Right kidney (tissue), 1 donor: ENCODE measurements at regions not wholly inside any gene's neighbourhood (a gene's known extent, or its start where the extent isn't known, plus 50 kb on each side); places are given as distances from the start of the nearest gene placed in this dataset.

Experiments
- DNase-seq: peaks from one replicate; pipeline ENCODE4 v3.0.0-alpha.2; 2016

DNA sequence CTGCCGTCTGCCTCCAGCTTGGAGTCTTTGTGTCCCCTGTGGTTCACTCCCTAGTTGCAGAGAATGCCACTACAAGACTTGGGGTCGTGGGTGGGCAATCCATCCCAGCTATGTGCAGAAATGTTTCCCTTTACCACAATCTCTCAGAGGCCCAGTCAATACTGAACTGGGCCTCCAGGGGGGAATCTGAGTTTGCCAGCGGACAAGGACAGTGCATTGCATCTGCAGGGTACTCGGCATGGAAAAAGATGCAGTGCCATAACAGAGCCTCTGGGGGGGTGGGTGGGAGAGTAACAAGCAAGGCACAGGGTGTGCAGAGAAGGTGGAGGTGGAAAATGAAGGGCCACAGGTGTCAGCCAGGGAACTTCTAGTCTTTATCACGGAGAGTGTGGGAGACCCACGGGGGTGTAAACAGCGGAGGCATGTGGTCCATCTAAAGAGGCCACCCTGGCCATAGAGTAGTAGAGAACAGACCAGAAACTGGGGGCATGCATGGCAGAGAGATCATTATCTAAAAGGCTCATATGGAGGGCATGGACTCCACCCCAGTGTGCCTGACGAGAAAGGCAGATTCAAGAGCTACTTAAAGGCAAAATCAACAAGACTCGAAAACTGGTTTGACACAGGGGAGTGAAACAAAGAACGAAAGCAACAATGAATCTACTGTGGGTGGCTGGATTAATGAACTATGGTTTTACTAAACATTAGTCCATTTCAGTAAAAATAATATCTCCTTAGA, 182.4 kb downstream of the ANXA2 start:
- no peak for DNase-seq

DNA sequence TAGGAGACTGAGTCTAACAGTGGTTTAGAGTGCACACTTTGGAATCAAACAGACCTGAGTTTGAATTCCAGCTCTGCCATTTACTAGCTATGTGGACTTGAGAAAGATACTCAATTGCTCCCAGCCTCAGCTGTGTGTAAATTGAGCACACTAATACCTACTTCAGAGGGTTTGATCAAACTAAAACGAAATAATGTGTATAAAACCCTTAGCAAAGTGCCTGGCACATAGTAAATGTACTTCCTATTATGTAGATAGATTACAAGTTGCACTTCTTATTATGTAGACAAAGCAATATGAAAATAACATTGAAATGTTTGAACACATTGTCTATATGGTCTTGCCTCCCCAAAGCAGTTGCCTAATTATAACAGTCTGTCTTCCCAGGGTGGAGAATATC, 180.6 kb downstream of the ANXA2 start:
- no peak for DNase-seq

DNA sequence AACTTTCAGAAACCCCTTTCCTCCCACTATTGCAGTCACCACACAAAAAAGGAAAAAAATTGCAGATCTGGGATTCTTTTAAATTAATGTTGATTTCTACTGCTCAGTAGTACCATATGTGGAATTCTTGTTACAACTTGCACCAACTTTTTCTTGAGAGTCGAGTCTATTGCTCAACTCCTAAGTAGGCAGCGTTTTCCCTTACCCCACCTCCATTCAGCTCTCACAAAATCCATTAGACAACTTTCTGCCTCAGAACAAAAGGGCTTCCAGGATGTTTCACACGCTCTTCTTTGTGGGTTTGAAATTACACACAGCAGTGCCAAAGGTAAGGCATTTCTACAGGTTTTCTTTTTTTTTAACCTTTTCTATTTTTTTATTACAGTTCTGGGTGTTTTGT, 179.5 kb downstream of the ANXA2 start:
- no peak for DNase-seq

DNA sequence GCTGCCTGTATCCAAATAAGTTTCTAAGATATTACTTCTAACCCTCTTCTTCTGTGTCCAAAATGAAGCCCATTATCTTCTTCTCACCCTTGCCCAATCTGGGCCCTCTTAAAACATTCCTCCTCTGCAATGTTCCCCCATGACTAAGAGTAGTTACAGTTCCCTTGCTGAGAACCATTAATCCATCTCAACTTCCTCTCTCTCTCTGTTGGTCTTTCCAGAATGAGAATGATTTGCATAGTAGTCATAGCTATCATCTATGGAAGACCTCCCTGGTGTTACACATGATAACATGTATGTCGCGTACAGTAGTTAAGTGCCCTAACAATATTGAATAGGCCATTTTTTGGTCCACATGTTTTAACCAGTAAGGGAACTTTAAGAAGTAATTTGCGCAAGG, 177.9 kb downstream of the ANXA2 start:
- no peak for DNase-seq

DNA sequence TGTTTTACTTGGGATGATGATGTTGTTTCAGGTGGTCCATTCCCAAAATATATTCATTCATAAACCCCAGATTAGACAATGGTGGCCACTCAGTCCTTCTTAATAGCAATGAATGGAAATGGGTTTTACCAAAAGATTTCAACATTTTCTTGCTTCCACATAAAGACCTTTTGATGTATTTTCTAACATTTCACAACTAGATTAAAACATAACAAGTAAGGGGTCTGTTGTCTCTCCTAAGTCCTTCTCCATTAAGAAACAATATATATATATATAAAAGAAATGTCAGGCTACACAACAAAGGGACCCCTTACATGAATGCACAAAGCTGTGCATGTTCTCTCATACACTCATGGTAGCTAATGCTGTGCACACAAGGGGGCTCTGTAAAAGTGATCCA, 176.4 kb downstream of the ANXA2 start:
- DNase-seq, result no peak

DNA sequence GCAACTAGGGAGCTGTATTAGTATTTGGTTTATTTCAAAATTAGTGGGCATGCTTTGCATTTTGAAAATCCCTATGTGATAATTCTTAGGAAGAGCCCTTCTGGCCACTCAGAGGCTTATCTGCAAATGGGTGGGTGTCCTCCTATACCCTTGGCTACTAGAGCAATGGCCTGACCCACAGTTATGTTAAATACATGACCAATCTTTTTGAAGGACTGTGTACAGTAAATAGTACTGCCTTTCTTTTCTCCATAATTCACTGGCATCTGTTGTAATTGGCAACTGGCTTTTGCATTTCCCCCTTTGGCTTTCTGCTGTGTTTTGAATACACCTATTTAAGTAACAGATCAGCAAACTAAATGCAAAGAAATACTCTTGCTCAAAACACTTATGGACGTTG, 175.4 kb downstream of the ANXA2 start:
- DNase-seq, result no peak

DNA sequence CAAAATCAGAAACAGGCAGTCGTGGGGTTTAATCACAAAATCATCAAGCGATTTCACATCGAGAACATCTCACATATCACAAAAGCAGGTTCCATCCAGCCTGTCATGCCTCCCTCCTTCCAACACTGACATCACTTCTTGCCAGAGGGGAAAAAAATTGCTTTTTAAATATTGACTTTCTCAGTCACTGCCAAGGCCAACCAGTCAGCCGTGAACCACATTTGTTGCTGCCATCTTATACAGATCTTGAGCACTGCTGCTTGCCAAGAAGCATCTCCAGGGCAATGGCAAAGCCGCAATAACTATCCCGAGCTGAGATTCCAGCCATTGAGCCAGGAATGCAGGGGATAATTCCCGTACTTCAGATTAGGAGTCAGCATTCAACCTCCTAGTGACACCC, 174.6 kb downstream of the ANXA2 start:
- DNase-seq, result no peak

DNA sequence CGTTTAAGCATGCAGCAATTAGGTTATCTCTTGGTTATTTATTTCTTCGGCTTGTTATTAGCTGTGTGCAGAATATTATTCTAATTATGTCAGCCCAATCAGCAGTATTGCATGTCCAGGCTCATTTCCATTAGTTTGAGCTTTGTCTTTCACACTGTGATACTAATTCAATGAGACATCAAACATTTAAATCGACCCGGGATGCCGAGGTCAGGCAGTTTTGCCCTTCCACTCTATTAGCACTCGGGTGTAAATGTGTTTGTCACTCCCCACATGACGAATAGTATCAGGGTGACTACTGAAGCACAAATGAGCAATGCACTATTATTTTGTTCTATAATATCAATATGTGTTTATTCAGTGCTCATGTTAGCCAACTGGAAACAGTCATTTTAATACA, 170.9 kb downstream of the ANXA2 start:
- no peak for DNase-seq

DNA sequence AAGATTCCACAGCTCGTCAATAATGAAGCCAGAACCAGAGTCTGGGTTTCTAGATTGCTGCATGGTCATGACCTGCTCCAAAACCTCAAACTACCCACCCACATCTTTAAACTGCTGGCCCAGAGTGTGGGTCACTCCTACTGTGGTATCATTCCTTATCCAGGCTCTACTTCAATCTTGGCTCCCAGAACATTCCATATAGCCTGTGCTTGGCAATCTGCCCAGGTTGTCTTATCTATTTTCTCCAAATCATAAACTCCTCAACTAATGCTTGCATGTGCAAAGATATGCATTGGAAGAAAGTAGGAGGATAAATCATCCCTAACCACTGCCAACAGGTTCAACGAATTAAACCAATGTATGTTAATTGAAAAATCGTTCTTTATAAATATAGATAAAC, 169.7 kb downstream of the ANXA2 start:
- DNase-seq, result no peak

DNA sequence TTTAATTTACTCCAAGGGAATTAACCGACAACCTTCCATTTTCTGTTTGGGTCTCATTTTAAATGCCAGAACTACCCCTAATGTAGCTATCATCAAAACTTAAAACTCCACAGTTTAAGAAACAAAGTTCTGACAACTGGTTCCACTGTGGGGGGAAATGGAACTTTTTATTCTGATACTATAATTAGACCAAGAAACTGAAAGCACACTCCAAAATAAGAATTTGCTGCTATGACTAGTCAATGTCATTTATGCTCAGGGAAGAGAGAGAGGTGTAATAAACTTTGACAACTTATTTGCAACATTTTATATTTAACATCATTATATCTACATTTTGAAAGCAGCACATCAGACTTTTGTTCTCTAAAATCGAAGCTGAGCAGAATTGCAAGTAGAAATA, 169.2 kb downstream of the ANXA2 start:
- no peak for DNase-seq

DNA sequence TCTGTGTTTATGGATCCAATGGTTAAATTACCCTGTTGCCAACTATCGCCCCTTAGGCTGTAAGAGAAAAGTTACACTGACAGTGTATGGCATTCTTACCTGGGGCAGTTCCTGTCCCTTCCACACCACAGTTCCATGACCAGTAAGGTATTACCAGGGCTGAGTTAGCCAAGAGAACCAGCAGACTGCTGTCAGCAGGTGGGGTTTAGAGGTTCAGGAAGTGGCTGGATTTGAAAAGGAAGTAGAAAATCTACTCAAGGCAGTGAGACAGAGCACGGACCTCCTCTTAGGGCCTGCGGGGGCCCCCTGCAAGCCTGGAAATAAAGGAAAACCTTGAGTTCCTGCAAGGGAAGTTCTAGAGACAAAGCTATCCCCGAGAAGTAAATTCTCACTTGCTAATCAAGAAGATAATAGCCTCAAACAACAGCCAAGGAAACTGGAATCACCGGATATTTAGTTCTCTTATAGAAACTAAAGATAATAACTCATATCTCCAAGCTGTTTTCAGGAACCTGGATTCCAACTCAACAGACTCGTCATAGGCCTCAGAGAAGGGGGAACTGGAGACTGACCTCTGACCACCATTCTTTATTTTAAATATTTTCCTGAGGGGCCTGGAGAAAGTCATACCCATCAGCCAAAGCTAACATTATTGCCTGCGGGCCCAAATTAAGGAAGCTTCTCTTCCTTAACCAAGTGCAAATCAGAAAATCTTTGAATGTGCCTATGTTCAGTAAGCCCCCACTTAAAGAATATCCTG, 161.7 kb downstream of the ANXA2 start:
- DNase-seq, result no peak

DNA sequence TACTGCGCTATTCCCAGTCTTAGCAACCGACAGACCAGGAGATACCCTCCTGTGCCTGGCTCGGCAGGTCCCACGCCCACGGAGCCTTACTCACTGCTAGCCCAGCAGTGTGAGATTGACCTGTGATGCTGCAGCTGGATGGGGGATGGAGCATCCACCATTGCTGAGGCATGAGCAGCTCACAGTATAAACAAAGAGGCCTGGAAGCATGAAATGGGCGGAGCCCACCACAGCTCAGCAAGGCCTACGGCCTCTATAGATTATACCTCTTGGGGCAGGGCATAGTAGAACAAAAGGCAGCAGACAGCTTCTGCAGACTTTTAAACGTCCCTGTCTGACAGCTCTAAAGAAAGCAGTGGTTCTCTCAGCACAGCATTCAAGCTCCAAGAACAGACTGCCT, 160.3 kb downstream of the ANXA2 start:
- DNase-seq, result no peak

DNA sequence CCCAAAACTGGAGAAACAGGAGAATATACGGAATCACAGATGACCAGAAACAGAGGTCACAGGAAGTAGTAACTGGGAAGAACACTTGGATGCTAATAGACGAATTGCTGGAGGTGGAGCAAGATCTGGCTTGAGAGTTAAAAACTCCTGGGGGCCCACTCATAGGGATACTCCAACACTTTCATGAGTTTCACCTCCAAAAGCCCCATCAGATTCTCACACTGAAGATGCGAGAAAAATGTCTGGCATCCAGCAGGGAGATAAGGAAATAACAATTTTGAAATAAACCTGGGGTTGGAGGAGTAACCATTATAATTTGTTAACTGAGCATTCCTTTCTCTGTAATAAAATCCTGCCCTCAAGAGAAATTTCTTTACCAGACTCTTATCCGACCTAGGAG, 154.0 kb downstream of the ANXA2 start:
- no peak for DNase-seq

DNA sequence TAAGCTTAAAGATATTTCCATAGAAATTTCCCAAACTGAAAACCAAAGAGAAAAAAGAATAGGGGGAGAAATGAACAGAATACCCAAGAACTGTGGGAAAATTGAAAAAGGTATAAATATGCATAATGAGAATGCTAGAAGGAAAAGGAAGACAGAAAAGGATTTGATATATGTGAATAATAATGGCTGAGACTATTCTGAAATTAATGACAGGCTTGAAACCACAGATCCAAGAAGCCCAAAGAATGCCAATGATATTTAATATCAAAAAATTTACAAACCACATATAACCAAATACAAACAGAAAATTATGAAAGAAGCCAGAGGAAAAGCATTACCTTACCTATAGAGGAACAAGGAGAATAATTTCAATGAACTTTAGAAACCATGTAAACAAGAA, 153.0 kb downstream of the ANXA2 start:
- no peak for DNase-seq

DNA sequence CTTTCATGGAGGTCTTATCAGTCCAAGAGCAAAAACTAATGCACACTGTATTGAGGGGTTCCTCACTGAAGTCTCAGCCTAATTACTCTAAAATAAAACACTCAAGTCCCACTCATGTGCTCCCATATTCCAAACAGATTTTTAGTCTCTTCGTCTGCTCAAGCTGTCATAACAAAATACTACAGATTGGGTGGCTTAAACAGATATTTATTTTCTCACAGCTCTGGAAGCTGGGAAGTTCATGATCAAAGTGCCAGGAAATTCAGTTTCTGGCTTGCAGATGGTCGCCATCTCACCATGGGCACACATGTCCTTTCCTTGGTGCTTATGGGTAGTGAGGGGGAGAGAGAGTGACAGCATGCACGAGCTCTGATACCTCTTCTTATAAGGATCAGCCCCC, 147.5 kb downstream of the ANXA2 start:
- DNase-seq, result no peak

DNA sequence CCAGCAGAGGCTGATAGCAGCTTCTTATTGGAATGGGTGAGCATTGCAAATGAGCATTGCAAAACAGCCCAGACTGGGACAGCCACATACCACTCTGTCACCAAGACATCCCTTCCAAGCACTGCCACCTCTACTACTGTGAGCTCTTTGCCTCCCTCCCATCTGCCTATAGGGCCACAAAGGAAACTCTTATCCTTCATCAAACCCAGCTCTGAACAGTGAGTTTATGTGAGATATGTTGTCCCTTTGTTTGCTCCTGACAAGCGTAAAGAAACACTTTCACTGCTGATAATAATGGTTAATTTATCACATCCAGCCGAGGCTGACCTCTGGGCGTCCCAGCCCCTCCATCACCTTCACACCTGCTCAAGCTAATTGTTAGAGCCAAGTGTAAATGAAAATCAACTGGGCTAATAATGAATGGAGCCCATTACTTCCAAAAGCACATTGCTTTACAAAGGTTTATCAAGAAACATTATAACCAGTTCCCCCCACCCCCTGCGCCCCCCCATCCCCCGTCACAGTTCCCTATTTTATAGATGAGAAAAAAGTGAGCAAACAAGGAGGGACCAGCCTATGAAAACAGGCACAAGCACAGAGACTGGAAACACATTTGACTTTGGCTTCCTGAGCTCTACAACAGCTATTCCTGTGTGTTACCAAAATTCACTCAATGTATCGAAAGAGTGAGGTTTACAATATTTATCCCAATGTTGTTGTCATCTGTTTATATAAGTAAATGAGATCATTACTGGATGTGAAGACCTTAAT, 146.3 kb downstream of the ANXA2 start:
- no peak for DNase-seq

DNA sequence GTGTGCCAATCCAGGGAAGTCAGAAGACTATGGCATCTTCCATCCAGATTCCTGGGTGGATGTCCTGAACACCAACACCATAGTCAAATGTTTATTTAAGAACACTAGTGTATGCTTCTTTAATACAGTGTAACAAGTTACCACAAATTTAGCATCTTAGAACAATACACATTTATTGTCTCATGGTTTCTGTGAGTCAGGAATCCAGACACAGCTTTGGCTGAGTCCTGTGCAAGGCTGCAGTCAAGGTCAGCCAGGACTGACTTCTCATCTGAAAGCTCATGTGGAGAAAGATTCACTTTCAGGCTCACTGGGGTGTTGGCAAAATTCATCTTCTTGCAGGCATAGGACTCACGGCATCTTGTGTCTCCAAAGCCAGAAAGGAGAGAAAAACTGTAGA, 143.4 kb downstream of the ANXA2 start:
- DNase-seq, result no peak

DNA sequence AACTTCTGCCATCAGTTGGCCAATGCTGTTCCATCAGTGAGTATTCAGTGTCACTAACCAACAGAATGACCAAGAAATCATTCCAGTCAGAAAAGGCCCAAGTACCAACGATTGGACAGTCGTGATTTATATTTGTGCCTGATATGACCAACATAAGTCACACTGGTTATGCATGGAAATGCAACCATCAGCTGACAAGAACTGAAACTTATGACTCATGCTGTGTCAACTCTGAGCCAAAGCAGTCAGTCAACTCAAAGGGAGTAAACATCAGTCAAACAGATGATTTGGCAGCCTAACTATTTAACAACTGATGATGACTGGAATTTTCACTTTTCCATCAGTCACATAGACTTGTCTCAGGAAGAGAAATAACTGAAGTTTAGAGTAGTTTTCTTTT, 142.4 kb downstream of the ANXA2 start:
- no peak for DNase-seq

DNA sequence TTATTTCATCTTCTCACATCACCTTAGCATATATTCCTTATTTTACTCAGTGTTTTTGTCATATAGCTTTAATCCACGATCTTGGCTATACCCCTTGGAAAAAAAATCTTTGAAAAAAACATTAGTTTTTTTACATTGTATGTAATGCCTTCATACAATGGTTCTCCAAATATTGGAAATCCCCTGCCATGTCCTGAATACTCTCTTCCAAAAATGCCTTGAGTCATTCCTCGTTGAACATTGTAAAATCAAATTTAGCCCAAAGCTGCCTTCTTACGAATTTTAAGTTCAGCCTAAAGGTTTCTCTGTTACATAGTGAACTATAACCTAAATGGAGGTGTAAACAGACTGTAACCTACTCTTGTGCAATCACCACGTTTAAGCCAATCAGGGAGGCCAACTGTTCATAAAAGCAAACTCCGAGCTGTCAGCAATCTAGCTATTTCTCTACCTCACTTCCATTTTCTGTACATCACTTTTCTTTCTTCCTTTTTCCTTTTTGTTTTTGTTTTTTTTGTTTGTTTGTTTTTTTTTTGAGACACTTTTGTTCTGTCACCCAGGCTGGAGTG, 140.1 kb downstream of the ANXA2 start:
- DNase-seq, result no peak

DNA sequence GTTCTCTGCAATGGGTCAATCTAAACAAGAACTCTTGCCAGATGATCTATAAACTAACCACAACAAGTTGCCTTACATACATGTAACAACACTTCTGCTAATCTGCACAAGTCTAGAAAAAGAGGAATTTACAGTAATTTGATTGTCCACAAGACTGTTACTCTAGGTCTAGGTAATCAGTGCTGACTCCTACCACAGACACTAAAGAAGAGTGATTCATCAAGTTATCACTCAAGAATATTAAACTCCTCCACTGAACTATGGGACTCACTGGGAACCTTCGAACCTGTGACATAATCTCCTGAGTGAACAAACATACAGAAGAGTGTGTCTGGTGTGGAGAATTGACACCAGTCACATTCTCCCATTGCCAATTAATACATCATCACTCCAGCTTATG, 138.3 kb downstream of the ANXA2 start:
- no peak for DNase-seq

DNA sequence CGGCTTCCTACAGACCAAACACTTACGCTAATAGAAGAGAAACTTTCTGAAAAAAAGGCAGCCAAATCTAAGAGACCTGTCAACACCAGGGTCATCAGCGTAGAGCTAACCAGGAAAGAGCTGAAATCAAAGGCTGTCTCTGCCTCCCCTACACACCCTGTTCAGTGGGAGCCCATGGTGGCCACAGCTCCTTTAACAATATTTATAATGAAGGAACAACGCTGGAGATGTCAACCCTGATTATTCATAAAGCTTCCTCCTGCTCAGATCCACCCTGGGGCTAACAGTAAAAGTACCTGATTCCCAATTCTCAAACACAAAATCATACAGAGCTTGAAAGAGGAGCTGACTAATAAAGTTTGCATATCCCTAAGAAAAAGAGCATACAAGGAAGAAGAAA, 133.7 kb downstream of the ANXA2 start:
- DNase-seq, result peak; percentile 17

DNA sequence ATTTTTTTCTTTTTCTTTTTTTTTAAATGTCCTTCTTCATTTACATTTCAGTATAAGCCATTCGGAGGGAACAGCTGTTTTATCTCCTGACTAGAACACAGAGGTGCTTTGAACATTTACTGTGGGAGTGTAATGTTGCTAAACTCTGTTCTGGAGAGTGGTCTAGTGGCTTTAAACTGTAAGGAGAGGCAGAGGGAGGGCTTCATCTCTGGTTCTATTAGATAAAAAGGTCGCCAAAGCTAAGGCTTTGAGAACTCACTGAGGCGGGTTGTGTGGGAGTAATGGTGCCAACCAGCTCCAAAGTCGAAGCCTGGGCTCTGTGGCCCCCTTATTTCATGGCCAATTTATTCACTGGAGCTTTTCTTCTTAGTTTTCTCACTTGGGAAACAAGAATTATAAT, 133.2 kb downstream of the ANXA2 start:
- DNase-seq, result peak; percentile 18

DNA sequence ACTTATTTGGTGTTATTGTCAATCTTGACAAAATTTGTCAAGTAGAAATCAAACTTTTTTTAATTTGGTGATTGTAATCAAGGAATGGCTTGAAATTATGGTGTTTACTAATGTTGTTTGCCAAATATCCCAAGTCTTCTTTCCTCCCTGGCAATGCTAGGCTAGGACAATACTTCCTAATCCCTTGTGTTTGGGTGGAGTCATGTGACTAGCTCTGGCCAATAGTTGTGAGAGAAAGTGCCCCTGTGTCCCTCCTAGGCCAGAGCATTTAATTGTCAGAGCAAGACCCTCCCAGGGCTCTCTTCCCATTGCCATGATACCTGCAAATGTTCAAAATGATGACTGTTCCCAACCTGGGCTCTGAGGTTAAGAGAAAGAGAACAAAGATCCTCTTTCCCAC, 132.7 kb downstream of the ANXA2 start:
- DNase-seq, result no peak
